Amniotic stem cell (primary cell): ENCODE measurements at regions not wholly inside any gene's neighbourhood (a gene's known extent, or its start where the extent isn't known, plus 50 kb on each side); places are given as distances from the start of the nearest gene placed in this dataset.
"Not testable (repeated sequence)": the region's sequence is repeated elsewhere in the genome, so short reads cannot be mapped to it uniquely, and the experiment has no call there.

ENCODE experiments used
- DNase-seq: peaks from one replicate; lab custom pipeline; 2025; lab: John Stamatoyannopoulos, UW

- DNase-seq: no peak
These were observed 344.5 kb upstream of the RASGEF1B start for GRCh38 chr4:81816031-81816761.

GRCh38 chr4:81814987-81815541, 343.4 kb upstream of the RASGEF1B start:
- DNase-seq: no peak

GRCh38 chr4:81811562-81812293, 340.0 kb upstream of the RASGEF1B start:
- DNase-seq: no peak

- DNase-seq: no peak
These were observed 336.4 kb upstream of the RASGEF1B start for GRCh38 chr4:81808011-81808672.

GRCh38 chr4:81807386-81807785, 335.7 kb upstream of the RASGEF1B start:
- DNase-seq: no peak

- no peak for DNase-seq
These were observed 334.8 kb upstream of the RASGEF1B start for GRCh38 chr4:81806485-81806884.

- no peak for DNase-seq
These were observed 333.1 kb upstream of the RASGEF1B start for GRCh38 chr4:81804849-81805248.

GRCh38 chr4:81802285-81802846, 330.7 kb upstream of the RASGEF1B start:
- no peak for DNase-seq

- DNase-seq: no peak
These were observed 327.7 kb upstream of the RASGEF1B start for GRCh38 chr4:81799371-81799770.

- DNase-seq: no peak
These were observed 325.3 kb upstream of the RASGEF1B start for GRCh38 chr4:81796790-81797528.

GRCh38 chr4:81792521-81792920, 320.8 kb upstream of the RASGEF1B start:
- no peak for DNase-seq

- DNase-seq: no peak
These were observed 318.8 kb upstream of the RASGEF1B start for GRCh38 chr4:81790477-81790876.

GRCh38 chr4:81789741-81790399, 318.2 kb upstream of the RASGEF1B start:
- no peak for DNase-seq

GRCh38 chr4:81789158-81789557, 317.5 kb upstream of the RASGEF1B start:
- no peak for DNase-seq

GRCh38 chr4:81786766-81787165, 315.1 kb upstream of the RASGEF1B start:
- DNase-seq: no peak

GRCh38 chr4:81786063-81786763, 314.5 kb upstream of the RASGEF1B start:
- no peak for DNase-seq

- no peak for DNase-seq
These were observed 313.6 kb upstream of the RASGEF1B start for GRCh38 chr4:81785338-81785737.

- no peak for DNase-seq
These were observed 311.9 kb upstream of the RASGEF1B start for GRCh38 chr4:81783558-81783957.

GRCh38 chr4:81781799-81782198, 310.1 kb upstream of the RASGEF1B start:
- no peak for DNase-seq

- DNase-seq: not testable (repeated sequence)
These were observed 306.0 kb upstream of the RASGEF1B start for GRCh38 chr4:81777718-81778117.
